WTC11 (cell line): ENCODE measurements at regions not wholly inside any gene's neighbourhood (a gene's known extent, or its start where the extent isn't known, plus 50 kb on each side); places are given as distances from the start of the nearest gene placed in this dataset.

Experiments used
- EMX1 ChIP-seq: fragments of 250-450 bp; sonication (Bioruptor Pico); IDR thresholded peaks from 2 replicates; pipeline ENCODE4 v1.8.0; 2021; ENCODE audit warnings: mild to moderate bottlenecking
- SMAD4 ChIP-seq: sonication (generic); formaldehyde crosslinking; IDR thresholded peaks from 2 replicates; pipeline ENCODE4 v1.8.0; 2022; ENCODE audit warnings: mild to moderate bottlenecking, missing genetic modification reagents
- TEAD4 ChIP-seq: sonication (generic); formaldehyde crosslinking; IDR thresholded peaks from 2 replicates; pipeline ENCODE4 v1.8.0; 2022; ENCODE audit warnings: mild to moderate bottlenecking, missing genetic modification reagents
- TF ChIP-seq, protein P1 (sequence below): fragments of 200-600 bp; IDR thresholded peaks from 2 replicates; pipeline ENCODE4 v1.8.0; 2022; ENCODE audit warnings: antibody characterized with exemption
- TF ChIP-seq, protein P2 (sequence below): sonication (generic); formaldehyde crosslinking; IDR thresholded peaks from 2 replicates; pipeline ENCODE4 v1.8.0; 2022; ENCODE audit warnings: mild to moderate bottlenecking, missing genetic modification reagents
- TF ChIP-seq, protein P3 (sequence below): sonication (generic); formaldehyde crosslinking; conservative IDR thresholded peaks from 2 replicates; pipeline ENCODE4 v1.8.1; 2022; ENCODE audit warnings: mild to moderate bottlenecking, missing genetic modification reagents
- TF ChIP-seq, protein P4 (sequence below): fragments of 250-450 bp; sonication (Bioruptor Pico); conservative IDR thresholded peaks from 2 replicates; pipeline ENCODE4 v1.9.0; 2021; ENCODE audit warnings: mild to moderate bottlenecking
- TF ChIP-seq, protein P5 (sequence below): sonication (generic); formaldehyde crosslinking; IDR thresholded peaks from 2 replicates; pipeline ENCODE4 v1.8.0; 2022; ENCODE audit warnings: mild to moderate bottlenecking, missing genetic modification reagents

DNA sequence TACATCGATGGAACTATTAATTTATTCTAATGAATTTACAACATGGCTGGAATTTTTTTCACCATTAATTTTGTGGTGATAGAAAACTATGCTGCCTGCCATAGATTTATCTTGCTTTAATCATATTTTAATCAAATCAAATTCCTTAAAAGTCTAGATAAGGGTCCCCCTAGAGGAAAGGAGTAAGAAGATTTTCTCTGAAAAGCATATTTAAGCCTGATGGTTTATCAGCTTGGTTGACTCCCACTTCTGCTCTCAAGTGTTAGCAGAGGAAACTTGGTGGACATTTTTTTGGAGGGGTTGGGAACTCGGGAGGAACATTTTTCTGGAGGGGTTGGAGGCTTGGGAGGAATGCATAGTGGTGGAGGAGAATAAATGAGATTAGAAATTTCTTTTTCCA, 253.3 kb downstream of the KCNRG start:
- TF ChIP-seq, protein P1, sequence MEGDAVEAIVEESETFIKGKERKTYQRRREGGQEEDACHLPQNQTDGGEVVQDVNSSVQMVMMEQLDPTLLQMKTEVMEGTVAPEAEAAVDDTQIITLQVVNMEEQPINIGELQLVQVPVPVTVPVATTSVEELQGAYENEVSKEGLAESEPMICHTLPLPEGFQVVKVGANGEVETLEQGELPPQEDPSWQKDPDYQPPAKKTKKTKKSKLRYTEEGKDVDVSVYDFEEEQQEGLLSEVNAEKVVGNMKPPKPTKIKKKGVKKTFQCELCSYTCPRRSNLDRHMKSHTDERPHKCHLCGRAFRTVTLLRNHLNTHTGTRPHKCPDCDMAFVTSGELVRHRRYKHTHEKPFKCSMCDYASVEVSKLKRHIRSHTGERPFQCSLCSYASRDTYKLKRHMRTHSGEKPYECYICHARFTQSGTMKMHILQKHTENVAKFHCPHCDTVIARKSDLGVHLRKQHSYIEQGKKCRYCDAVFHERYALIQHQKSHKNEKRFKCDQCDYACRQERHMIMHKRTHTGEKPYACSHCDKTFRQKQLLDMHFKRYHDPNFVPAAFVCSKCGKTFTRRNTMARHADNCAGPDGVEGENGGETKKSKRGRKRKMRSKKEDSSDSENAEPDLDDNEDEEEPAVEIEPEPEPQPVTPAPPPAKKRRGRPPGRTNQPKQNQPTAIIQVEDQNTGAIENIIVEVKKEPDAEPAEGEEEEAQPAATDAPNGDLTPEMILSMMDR = no peak
- TF ChIP-seq TEAD4 (CRISPR knock-in tag) (no peak), EMX1 (no peak), SMAD4 (CRISPR knock-in tag) (no peak)
- TF ChIP-seq, protein P2, sequence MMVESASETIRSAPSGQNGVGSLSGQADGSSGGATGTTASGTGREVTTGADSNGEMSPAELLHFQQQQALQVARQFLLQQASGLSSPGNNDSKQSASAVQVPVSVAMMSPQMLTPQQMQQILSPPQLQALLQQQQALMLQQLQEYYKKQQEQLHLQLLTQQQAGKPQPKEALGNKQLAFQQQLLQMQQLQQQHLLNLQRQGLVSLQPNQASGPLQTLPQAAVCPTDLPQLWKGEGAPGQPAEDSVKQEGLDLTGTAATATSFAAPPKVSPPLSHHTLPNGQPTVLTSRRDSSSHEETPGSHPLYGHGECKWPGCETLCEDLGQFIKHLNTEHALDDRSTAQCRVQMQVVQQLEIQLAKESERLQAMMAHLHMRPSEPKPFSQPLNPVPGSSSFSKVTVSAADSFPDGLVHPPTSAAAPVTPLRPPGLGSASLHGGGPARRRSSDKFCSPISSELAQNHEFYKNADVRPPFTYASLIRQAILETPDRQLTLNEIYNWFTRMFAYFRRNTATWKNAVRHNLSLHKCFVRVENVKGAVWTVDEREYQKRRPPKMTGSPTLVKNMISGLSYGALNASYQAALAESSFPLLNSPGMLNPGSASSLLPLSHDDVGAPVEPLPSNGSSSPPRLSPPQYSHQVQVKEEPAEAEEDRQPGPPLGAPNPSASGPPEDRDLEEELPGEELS (CRISPR knock-in tag) = no peak
- TF ChIP-seq, protein P3, sequence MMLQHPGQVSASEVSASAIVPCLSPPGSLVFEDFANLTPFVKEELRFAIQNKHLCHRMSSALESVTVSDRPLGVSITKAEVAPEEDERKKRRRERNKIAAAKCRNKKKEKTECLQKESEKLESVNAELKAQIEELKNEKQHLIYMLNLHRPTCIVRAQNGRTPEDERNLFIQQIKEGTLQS (CRISPR knock-in tag) = no peak
- TF ChIP-seq, protein P4, sequence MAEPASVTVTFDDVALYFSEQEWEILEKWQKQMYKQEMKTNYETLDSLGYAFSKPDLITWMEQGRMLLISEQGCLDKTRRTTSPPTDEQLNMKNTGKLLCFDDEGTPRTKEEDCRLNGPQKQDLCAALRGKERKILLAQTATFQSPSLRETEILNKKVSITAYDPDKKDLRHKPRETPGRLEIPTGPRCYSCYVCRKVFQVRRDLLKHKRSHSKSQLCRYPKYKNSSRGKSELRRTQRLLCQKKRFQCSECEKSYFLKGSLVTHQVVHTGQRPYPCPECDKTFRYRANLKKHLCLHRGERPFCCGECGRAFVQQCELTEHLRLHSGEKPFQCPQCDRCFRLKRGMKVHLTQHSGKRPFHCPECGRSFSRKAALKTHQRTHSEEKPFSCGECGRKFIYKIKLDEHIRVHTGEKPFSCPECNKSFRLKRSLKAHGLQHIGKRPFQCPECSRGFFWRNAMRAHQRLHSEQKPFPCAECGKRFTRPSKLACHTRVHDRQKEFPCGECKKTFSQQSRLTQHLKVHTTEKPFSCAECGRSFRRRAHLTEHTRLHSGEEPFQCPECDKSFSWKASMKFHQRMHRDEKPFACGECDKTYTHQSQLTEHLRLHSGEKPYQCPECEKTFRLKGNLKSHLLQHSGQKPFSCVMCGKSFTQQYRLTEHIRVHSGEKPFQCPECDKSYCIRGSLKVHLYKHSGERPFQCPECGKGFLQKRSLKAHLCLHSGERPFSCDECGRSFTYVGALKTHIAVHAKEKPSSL = no peak
- TF ChIP-seq, protein P5, sequence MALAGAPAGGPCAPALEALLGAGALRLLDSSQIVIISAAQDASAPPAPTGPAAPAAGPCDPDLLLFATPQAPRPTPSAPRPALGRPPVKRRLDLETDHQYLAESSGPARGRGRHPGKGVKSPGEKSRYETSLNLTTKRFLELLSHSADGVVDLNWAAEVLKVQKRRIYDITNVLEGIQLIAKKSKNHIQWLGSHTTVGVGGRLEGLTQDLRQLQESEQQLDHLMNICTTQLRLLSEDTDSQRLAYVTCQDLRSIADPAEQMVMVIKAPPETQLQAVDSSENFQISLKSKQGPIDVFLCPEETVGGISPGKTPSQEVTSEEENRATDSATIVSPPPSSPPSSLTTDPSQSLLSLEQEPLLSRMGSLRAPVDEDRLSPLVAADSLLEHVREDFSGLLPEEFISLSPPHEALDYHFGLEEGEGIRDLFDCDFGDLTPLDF = no peak
